Kidney epithelial cell (primary cell): ENCODE measurements at regions not wholly inside any gene's neighbourhood (a gene's known extent, or its start where the extent isn't known, plus 50 kb on each side); places are given as distances from the start of the nearest gene placed in this dataset.

Source experiments
- DNase-seq: peaks from one replicate; pipeline ENCODE4 v3.0.0-alpha.2; 2010; ENCODE audit warnings: low read depth
- H3K27me3 ChIP-seq: 2 replicates; pipeline ENCODE4 v1.6.0; 2011; ENCODE audit warnings: low read length; ENCODE audit not compliant: control insufficient read depth, insufficient read depth
- H3K36me3 ChIP-seq: 2 replicates; pipeline ENCODE4 v1.5.1; 2011; ENCODE audit warnings: low read length; ENCODE audit not compliant: control insufficient read depth, insufficient read depth
- H3K4me3 ChIP-seq: 2 replicates; pipeline ENCODE4 v1.5.1; 2011; ENCODE audit warnings: low read depth, mild to moderate bottlenecking, control low read depth, low read length
- TF ChIP-seq, protein P1 (sequence below): IDR thresholded peaks from 2 replicates; pipeline ENCODE4 v1.5.1; 2011; ENCODE audit warnings: mild to moderate bottlenecking, moderate library complexity, low read length, control low read depth, inconsistent platforms; ENCODE audit not compliant: insufficient read depth, poor library complexity, severe bottlenecking

DNA sequence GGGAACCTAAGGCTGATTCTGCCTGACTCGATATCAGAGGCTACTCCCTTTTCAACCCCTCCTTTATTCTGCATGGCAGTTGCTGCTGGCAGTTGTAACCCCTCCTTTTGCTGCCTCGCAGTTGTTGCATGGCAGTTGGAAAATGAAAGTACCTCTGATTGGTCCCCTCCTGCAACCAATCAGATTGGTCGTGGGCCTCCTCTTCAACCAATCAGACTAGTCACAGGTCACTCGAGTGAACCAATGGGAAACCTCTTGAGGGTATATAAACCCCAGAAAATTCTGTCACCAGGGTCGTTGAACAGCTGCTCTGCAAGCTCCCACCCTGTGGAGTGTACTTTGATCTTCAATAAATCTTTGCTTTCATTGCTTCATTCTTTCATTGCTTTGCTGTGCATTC lies 294.3 kb upstream of the SLC8A1 start:
- Histone ChIP-seq H3K4me3 (no peak overlapping the region), H3K36me3 (no peaks in the 10 kb centered on the region), H3K27me3 (no peaks in the 10 kb centered on the region)
- TF ChIP-seq, protein P1, sequence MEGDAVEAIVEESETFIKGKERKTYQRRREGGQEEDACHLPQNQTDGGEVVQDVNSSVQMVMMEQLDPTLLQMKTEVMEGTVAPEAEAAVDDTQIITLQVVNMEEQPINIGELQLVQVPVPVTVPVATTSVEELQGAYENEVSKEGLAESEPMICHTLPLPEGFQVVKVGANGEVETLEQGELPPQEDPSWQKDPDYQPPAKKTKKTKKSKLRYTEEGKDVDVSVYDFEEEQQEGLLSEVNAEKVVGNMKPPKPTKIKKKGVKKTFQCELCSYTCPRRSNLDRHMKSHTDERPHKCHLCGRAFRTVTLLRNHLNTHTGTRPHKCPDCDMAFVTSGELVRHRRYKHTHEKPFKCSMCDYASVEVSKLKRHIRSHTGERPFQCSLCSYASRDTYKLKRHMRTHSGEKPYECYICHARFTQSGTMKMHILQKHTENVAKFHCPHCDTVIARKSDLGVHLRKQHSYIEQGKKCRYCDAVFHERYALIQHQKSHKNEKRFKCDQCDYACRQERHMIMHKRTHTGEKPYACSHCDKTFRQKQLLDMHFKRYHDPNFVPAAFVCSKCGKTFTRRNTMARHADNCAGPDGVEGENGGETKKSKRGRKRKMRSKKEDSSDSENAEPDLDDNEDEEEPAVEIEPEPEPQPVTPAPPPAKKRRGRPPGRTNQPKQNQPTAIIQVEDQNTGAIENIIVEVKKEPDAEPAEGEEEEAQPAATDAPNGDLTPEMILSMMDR = no peak
- DNase-seq = no peak

DNA sequence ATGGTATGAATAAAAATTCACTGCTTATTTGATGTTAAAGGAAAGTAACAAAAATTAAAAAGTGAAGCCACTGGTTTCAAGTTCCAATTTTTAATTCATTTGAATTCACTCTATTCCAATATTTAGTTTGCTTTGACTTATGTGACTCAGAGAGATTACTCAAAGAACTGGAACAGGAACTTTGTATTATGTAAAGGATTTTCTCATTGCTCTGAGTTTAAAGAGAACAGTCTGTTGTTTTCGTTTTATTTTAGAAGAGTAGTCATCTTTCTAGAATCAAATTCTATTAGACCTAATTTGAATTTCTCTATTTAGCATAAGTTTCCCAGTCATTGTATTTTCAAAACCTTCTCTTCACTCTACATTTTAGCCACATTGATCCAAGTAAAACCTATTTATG lies 300.1 kb upstream of the SLC8A1 start:
- DNase-seq = no peak
- TF ChIP-seq, protein P1 = no peak
- Histone ChIP-seq H3K36me3 (no peaks in the 10 kb centered on the region), H3K4me3 (no peak overlapping the region), H3K27me3 (no peaks in the 10 kb centered on the region)

DNA sequence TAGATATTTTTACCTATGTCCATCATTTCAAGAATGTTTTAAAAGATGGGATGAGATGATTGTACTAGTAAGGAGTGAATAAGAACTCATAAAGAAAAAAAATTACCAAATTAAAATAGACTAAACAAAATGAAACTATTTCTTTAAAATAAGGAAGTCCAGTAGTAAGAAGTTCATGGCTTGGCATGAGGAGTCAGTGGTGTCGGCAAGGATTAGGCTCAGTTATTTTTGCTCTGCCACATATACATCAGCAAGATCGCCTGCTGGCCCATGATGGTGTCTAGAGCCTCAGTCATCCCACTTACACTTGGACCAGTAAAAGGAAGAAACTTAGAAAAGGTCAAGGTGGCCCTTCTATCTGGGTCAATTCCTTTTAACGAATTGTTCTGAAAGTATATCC lies 300.9 kb upstream of the SLC8A1 start:
- DNase-seq = no peak
- no peak overlapping the region for H3K4me3 ChIP-seq
- no peaks in the 10 kb centered on the region for H3K36me3 ChIP-seq
- TF ChIP-seq, protein P1 = no peak
- H3K27me3 ChIP-seq = no peaks in the 10 kb centered on the region

DNA sequence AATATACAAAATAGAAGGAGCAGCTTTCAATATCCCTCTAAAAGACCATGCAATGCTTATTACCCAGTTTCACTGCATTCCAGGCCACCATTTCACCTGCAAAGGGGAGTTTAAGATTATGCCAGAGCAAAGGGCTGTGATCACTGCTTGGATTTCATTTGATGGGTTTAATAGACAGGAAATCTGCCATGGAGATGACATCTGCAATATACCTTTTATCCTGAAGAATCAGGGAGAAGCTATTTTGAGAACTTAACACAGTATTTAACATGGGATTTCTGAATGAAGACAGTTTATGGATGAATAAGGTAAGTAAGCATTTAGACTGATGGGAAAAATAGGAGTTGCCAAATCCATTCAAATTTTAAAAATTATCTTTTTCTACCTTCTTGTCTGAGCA lies 303.0 kb upstream of the SLC8A1 start:
- Histone ChIP-seq H3K4me3 (no peak overlapping the region), H3K36me3 (no peaks in the 10 kb centered on the region), H3K27me3 (no peaks in the 10 kb centered on the region)
- TF ChIP-seq, protein P1 = no peak
- DNase-seq = no peak

DNA sequence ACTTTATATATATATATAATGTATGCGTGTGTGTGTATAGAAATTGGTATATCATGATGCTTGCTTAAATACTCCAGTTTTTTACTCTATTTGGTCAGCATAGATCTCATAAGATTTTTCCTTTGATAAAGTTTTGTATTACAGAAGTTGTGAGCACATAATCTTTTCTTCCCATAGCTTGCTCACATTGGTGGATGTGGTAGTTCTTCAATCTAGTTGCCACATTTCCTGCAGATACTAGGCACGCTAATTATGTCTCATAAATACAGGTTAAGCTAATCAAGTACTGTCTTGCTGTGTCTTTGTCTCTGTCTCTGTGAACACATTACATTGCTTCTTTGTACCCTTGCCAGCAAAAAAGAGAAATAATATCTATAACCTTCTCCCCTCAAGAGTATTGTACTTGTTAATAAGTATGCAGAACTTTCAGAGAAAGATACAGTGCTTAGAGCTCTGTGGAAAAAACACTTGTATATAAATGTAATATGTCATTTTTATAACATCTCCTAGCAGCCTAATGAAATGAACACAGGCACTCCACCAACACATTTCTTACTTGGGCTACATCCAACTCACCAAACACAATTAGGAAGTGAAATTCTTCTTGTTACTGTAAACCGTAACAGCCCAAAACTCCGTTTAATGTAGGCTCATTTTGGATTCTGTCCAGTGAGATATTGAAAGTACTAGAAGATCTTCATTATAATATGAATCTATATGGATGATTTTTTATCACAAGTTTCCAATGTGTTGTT lies 306.7 kb upstream of the SLC8A1 start:
- TF ChIP-seq, protein P1 = no peak
- Histone ChIP-seq H3K27me3 (no peaks in the 10 kb centered on the region), H3K4me3 (no peak overlapping the region), H3K36me3 (no peaks in the 10 kb centered on the region)
- DNase-seq = no peak
